H9 (cell line): ENCODE measurements at regions not wholly inside any gene's neighbourhood (a gene's known extent, or its start where the extent isn't known, plus 50 kb on each side); places are given as distances from the start of the nearest gene placed in this dataset.

ENCODE experiments used
- DNase-seq: peaks from one replicate; pipeline ENCODE4 v3.0.0-alpha.2; 2017
- H2AFZ ChIP-seq: one replicate; pipeline ENCODE4 v1.6.1; 2013; ENCODE audit warnings: mild to moderate bottlenecking, low read length, control low read depth, moderate library complexity
- H2AK5ac ChIP-seq: 2 replicates; pipeline ENCODE4 v1.6.1; 2013; ENCODE audit warnings: low read length, control low read depth, mixed read lengths; ENCODE audit not compliant: insufficient read length
- H2BK120ac ChIP-seq: one replicate; pipeline ENCODE4 v1.6.1; 2013; ENCODE audit warnings: low read depth, mild to moderate bottlenecking, low read length, control low read depth, inconsistent platforms; ENCODE audit not compliant: poor library complexity, severe bottlenecking
- H2BK12ac ChIP-seq: 2 replicates; pipeline ENCODE4 v1.6.1; 2013; ENCODE audit warnings: low read length, control low read depth, mixed read lengths, low read depth; ENCODE audit not compliant: insufficient read length
- H2BK15ac ChIP-seq: 2 replicates; pipeline ENCODE4 v1.6.1; 2013; ENCODE audit warnings: low read depth, low read length, control low read depth
- H2BK20ac ChIP-seq: one replicate; pipeline ENCODE4 v1.6.1; 2013; ENCODE audit warnings: low read depth, mild to moderate bottlenecking, low read length, control low read depth, inconsistent platforms; ENCODE audit not compliant: poor library complexity, severe bottlenecking
- H2BK5ac ChIP-seq: 2 replicates; pipeline ENCODE4 v1.6.1; 2013; ENCODE audit warnings: low read length, control low read depth, mixed read lengths; ENCODE audit not compliant: insufficient read length
- H3K14ac ChIP-seq: 2 replicates; pipeline ENCODE4 v1.6.1; 2013; ENCODE audit warnings: low read length, control low read depth; ENCODE audit not compliant: insufficient read depth
- H3K18ac ChIP-seq: 2 replicates; pipeline ENCODE4 v1.6.1; 2013; ENCODE audit warnings: low read depth, mild to moderate bottlenecking, mixed read lengths, low read length, control low read depth; ENCODE audit not compliant: insufficient read length
- H3K23ac ChIP-seq: 2 replicates; pipeline ENCODE4 v1.6.1; 2013; ENCODE audit warnings: low read length, control low read depth, mixed read lengths, low read depth; ENCODE audit not compliant: insufficient read length
- H3K23me2 ChIP-seq: 2 replicates; pipeline ENCODE4 v1.6.1; 2013; ENCODE audit warnings: low read depth, mild to moderate bottlenecking, mixed read lengths, low read length, control low read depth; ENCODE audit not compliant: insufficient read length, poor library complexity, severe bottlenecking
- H3K27ac ChIP-seq: 2 replicates; pipeline ENCODE4 v1.5.1; 2013; ENCODE audit warnings: low read length, control low read depth, mixed read lengths, low read depth; ENCODE audit not compliant: insufficient read length
- H3K27me3 ChIP-seq: 2 replicates; pipeline ENCODE4 v1.6.1; 2013; ENCODE audit warnings: low read length, control low read depth, inconsistent platforms; ENCODE audit not compliant: insufficient read depth
- H3K4ac ChIP-seq: 2 replicates; pipeline ENCODE4 v1.6.1; 2013; ENCODE audit warnings: low read depth, mild to moderate bottlenecking, control low read depth, inconsistent platforms, low read length, moderate library complexity
- H3K4me1 ChIP-seq: 2 replicates; pipeline ENCODE4 v1.6.1; 2013; ENCODE audit warnings: low read length, control low read depth, inconsistent platforms; ENCODE audit not compliant: insufficient read depth
- H3K4me2 ChIP-seq: 2 replicates; pipeline ENCODE4 v1.6.1; 2013; ENCODE audit warnings: low read length, control low read depth, mixed read lengths; ENCODE audit not compliant: insufficient read length, insufficient read depth
- H3K56ac ChIP-seq: 2 replicates; pipeline ENCODE4 v1.6.1; 2013; ENCODE audit warnings: low read depth, mild to moderate bottlenecking, mixed read lengths, low read length, control low read depth; ENCODE audit not compliant: insufficient read length
- H3K79me1 ChIP-seq: 2 replicates; pipeline ENCODE4 v1.6.1; 2013; ENCODE audit warnings: low read depth, mild to moderate bottlenecking, moderate library complexity, low read length, control low read depth, inconsistent platforms; ENCODE audit not compliant: insufficient read depth, poor library complexity, severe bottlenecking
- H3K79me2 ChIP-seq: 2 replicates; pipeline ENCODE4 v1.6.1; 2013; ENCODE audit warnings: low read length, control low read depth, inconsistent platforms; ENCODE audit not compliant: insufficient read depth
- H3K9ac ChIP-seq: 2 replicates; pipeline ENCODE4 v1.6.1; 2013; ENCODE audit warnings: low read length, control low read depth, mixed read lengths; ENCODE audit not compliant: insufficient read length; ENCODE audit errors: extremely low read depth
- H3K9me3 ChIP-seq: one replicate; pipeline ENCODE4 v1.6.1; 2013; ENCODE audit warnings: low read depth, low read length, inconsistent platforms; ENCODE audit not compliant: control insufficient read depth
- H3T11ph ChIP-seq: one replicate; pipeline ENCODE4 v1.6.1; 2013; ENCODE audit warnings: mild to moderate bottlenecking, low read length, control low read depth, inconsistent platforms
- H4K20me1 ChIP-seq: one replicate; pipeline ENCODE4 v1.6.1; 2013; ENCODE audit not compliant: control insufficient read depth, insufficient read length, insufficient read depth
- H4K5ac ChIP-seq: 2 replicates; pipeline ENCODE4 v1.6.1; 2013; ENCODE audit warnings: low read depth, mild to moderate bottlenecking, mixed read lengths, low read length, control low read depth; ENCODE audit not compliant: insufficient read length
- H4K8ac ChIP-seq: replicated peaks from 2 replicates; pipeline ENCODE4 v1.6.1; 2013; ENCODE audit warnings: low read length, control low read depth, mixed read lengths, low read depth; ENCODE audit not compliant: insufficient read length
- H4K91ac ChIP-seq: 2 replicates; pipeline ENCODE4 v1.6.1; 2013; ENCODE audit warnings: low read depth, mild to moderate bottlenecking, moderate library complexity, mixed read lengths, low read length, control low read depth; ENCODE audit not compliant: insufficient read length
- H3K27ac Mint-ChIP-seq, 3 experiments: 2 replicates in 2 of 3; 3 replicates in 1 of 3; pipeline ENCODE4 v1.8.0; 2020 to 2021; ENCODE audit warnings: mixed read lengths in 3 of 3, mild to moderate bottlenecking in 1 of 3, moderate library complexity in 1 of 3
- H3K27me3 Mint-ChIP-seq: 2 replicates; pipeline ENCODE4 v1.8.0; 2021; ENCODE audit warnings: low read depth, mild to moderate bottlenecking, moderate library complexity, mixed read lengths
- H3K36me3 Mint-ChIP-seq, 3 experiments: 2 replicates in 2 of 3; 3 replicates in 1 of 3; pipeline ENCODE4 v1.8.0; 2020 to 2021; ENCODE audit warnings: low read depth in 3 of 3, mixed read lengths in 3 of 3; ENCODE audit not compliant: insufficient read depth in 1 of 3
- H3K4me1 Mint-ChIP-seq, 2 experiments: 2 replicates each; pipeline ENCODE4 v1.8.0; 2020; ENCODE audit warnings: mixed read lengths in 2 of 2
- H3K4me3 Mint-ChIP-seq, 2 experiments: 2 replicates in 1 of 2; 3 replicates in 1 of 2; pipeline ENCODE4 v1.8.0; 2020 to 2021; ENCODE audit warnings: mild to moderate bottlenecking in 2 of 2, mixed read lengths in 2 of 2, moderate library complexity in 1 of 2
- H3K9me3 Mint-ChIP-seq, 2 experiments: 2 replicates in 1 of 2; 3 replicates in 1 of 2; pipeline ENCODE4 v1.8.0; 2020; ENCODE audit warnings: mild to moderate bottlenecking in 2 of 2, mixed read lengths in 2 of 2, moderate library complexity in 1 of 2
- WGBS: extraction: QIAGEN DNeasy Blood & Tissue Kit; methylation state at CpG from one replicate; pipeline ENCODE4 v1.1.7; 2013; ENCODE audit warnings: missing lambda C conversion rate, low lambda C conversion rate, mixed read lengths; ENCODE audit not compliant: insufficient read length; ENCODE audit errors: extremely low coverage; 5-methylcytosine and 5-hydroxymethylcytosine counted together
- TF ChIP-seq, protein P1 (sequence below): fragments of 200-600 bp; sonication (generic); conservative IDR thresholded peaks from 3 replicates; pipeline ENCODE4 v1.8.0; 2021; ENCODE audit warnings: antibody characterized with exemption, mild to moderate bottlenecking

GRCh38 chr15:97615114-97615513, 345.4 kb upstream of the ARRDC4 start:
- Histone ChIP-seq H3K23me2 (no peaks in the 10 kb centered on the region), H2BK12ac (no peak overlapping the region), H3K4me2 (no peak overlapping the region), H3K27me3 (no peaks in the 10 kb centered on the region), H3K23ac (no peak overlapping the region), H3K79me2 (no peaks in the 10 kb centered on the region), H3K4ac (no peak overlapping the region), H4K20me1 (no peaks in the 10 kb centered on the region), H2BK20ac (no peak overlapping the region), H2AK5ac (no peak overlapping the region), H2BK15ac (no peak overlapping the region), H3K56ac (no peak overlapping the region), H3K79me1 (no peaks in the 10 kb centered on the region), H4K91ac (no peak overlapping the region), H2BK5ac (no peak overlapping the region), H3K4me1 (no peaks in the 10 kb centered on the region), H3K27ac (no peak overlapping the region), H3K18ac (no peak overlapping the region), H3T11ph (no peak overlapping the region), H4K5ac (no peak overlapping the region), H2BK120ac (no peak overlapping the region), H3K14ac (no peak overlapping the region), H3K9ac (no peak overlapping the region), H3K9me3 (no peaks in the 10 kb centered on the region), H2AFZ (no peak overlapping the region), H4K8ac (no peak overlapping the region)
- Mint-ChIP-seq H3K27ac (no peak overlapping the region), H3K9me3 (peaks cover 4 to 8% of the 10 kb centered on the region in 2 experiments; a peak in 3 of 5 replicates), H3K36me3 (no peaks in the 10 kb centered on the region), H3K4me3 (no peak overlapping the region), H3K4me1 (no peaks in the 10 kb centered on the region), H3K27me3 (no peaks in the 10 kb centered on the region)
- TF ChIP-seq, protein P1, sequence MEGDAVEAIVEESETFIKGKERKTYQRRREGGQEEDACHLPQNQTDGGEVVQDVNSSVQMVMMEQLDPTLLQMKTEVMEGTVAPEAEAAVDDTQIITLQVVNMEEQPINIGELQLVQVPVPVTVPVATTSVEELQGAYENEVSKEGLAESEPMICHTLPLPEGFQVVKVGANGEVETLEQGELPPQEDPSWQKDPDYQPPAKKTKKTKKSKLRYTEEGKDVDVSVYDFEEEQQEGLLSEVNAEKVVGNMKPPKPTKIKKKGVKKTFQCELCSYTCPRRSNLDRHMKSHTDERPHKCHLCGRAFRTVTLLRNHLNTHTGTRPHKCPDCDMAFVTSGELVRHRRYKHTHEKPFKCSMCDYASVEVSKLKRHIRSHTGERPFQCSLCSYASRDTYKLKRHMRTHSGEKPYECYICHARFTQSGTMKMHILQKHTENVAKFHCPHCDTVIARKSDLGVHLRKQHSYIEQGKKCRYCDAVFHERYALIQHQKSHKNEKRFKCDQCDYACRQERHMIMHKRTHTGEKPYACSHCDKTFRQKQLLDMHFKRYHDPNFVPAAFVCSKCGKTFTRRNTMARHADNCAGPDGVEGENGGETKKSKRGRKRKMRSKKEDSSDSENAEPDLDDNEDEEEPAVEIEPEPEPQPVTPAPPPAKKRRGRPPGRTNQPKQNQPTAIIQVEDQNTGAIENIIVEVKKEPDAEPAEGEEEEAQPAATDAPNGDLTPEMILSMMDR = no peak
- no CpG with 5 or more reads among the region's 1 CpG for WGBS
- no peak for DNase-seq
